ENCODE measurements at regions not wholly inside any gene's neighbourhood (a gene's known extent, or its start where the extent isn't known, plus 50 kb on each side); places are given as distances from the start of the nearest gene placed in this dataset.

DNA sequence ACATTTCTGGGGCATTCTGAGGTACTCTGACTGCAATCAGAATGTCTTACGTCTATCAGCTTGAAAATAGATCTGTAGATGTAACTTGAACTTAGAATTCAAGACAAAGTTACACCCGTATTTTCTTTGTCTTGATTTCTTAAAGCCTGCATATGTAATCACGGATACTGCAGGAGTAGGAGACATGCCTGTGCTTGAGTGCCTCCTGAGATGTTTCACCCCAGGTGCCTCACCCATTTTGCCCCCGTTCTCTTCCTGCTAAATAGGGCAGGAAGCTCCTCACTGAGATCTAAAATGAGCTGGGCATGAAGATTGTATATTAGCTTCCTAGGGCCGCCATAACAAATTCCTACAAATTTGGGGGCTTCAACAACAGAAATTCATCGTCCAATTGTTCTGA is 131.9 kb downstream of the RDH14 start:
- Mint-ChIP-seq H3K4me3 (no peak overlapping the region), H3K4me1 (no peaks in the 10 kb centered on the region), H3K36me3 (ENCODE audit: low read depth) (no peaks in the 10 kb centered on the region), H3K27ac (no peak overlapping the region), H3K27me3 (peaks cover 2% of the 10 kb centered on the region), H3K9me3 (no peaks in the 10 kb centered on the region)
- TF ChIP-seq, protein P1, sequence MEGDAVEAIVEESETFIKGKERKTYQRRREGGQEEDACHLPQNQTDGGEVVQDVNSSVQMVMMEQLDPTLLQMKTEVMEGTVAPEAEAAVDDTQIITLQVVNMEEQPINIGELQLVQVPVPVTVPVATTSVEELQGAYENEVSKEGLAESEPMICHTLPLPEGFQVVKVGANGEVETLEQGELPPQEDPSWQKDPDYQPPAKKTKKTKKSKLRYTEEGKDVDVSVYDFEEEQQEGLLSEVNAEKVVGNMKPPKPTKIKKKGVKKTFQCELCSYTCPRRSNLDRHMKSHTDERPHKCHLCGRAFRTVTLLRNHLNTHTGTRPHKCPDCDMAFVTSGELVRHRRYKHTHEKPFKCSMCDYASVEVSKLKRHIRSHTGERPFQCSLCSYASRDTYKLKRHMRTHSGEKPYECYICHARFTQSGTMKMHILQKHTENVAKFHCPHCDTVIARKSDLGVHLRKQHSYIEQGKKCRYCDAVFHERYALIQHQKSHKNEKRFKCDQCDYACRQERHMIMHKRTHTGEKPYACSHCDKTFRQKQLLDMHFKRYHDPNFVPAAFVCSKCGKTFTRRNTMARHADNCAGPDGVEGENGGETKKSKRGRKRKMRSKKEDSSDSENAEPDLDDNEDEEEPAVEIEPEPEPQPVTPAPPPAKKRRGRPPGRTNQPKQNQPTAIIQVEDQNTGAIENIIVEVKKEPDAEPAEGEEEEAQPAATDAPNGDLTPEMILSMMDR (IDR thresholded peaks at IDR 0.05) = no peak
- ChIA-PET CTCF (no interaction called here), POLR2A (no interaction called here)
- DNase-seq = no peak
- intact Hi-C loops (cut with micrococcal nuclease) = no loop called here
- ATAC-seq (ENCODE audit: low read depth) = no peak

DNA sequence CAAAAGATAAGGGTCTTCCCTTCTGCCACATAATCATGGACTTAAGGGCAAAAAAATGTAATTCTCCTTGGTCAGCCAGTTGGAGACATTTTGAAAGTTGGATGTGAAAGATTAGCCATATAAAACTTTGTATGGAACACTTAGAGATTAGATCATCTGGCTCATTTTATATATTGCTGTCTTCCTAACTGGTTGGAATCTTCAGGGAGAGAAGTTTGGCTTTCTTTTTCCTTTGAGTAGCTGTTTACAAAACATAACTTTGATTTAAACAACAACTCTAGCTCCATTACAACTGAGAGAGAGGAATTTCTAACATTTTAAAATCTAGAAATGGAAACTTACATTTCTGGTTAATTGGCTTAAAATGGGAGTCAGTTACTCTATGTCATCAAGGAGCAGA is 132.7 kb downstream of the RDH14 start:
- ATAC-seq (ENCODE audit: low read depth) (no peak), DNase-seq (no peak)
- Mint-ChIP-seq H3K9me3 (no peaks in the 10 kb centered on the region), H3K4me1 (no peaks in the 10 kb centered on the region), H3K4me3 (no peak overlapping the region), H3K36me3 (ENCODE audit: low read depth) (no peaks in the 10 kb centered on the region), H3K27ac (no peak overlapping the region), H3K27me3 (peaks cover 2% of the 10 kb centered on the region)
- TF ChIP-seq, protein P1 (IDR thresholded peaks at IDR 0.05) = no peak
- ChIA-PET CTCF (no interaction called here), POLR2A (no interaction called here)
- intact Hi-C loops (cut with micrococcal nuclease) = no loop called here

DNA sequence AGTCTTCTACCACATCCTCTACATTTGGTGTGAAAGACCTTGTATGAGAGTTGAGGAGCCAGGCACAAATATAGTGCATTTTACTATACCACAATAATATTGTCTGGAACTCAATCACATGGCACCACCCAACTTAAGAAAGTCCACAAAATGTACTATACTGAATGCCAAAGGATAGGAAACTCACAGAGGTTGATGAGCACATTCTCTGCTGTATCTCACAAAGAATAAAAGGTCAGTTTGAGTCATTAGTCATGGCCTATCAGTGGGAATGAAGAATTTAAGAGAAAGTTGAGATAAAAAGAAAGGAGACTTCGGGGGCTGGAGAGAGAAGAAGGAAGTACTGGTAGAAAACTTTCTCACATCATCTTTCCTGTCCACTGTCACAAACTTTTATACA is 134.3 kb downstream of the RDH14 start:
- TF ChIP-seq, protein P1 (IDR thresholded peaks at IDR 0.05) = no peak
- Mint-ChIP-seq H3K4me1 (no peaks in the 10 kb centered on the region), H3K27me3 (peaks cover 2% of the 10 kb centered on the region), H3K27ac (no peak overlapping the region), H3K36me3 (ENCODE audit: low read depth) (no peaks in the 10 kb centered on the region), H3K4me3 (no peak overlapping the region), H3K9me3 (no peaks in the 10 kb centered on the region)
- ChIA-PET CTCF (no interaction called here), POLR2A (no interaction called here)
- ATAC-seq (ENCODE audit: low read depth) = no peak
- no peak for DNase-seq
- intact Hi-C loops (cut with micrococcal nuclease) = no loop called here

DNA sequence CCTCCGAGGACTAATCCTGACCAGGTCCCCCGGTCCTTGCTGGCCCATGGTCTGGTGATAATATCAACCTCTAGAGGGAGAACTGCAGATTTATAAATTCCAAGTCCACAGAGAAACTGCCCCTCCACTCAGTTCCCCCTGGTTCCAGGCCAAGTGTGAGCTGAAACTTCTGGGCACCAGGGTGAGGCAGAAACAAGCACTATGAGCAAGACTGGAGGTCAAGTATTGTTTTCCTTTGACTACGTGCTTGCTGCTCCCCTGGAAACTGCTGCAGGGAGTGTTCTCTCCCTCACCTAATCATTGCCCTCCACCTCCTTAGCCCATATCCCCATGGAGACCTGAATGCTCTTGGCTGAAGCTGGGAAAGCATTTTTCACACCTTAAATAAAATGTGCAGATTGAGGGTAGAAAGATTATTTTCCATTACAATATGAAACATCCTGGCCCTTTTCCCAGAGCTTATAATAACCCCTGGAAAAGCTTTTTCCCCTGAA is 135.2 kb downstream of the RDH14 start:
- CTCF ChIA-PET = no interaction called here
- intact Hi-C loops (cut with micrococcal nuclease) = no loop called here
- ATAC-seq (ENCODE audit: low read depth) = no peak

DNA sequence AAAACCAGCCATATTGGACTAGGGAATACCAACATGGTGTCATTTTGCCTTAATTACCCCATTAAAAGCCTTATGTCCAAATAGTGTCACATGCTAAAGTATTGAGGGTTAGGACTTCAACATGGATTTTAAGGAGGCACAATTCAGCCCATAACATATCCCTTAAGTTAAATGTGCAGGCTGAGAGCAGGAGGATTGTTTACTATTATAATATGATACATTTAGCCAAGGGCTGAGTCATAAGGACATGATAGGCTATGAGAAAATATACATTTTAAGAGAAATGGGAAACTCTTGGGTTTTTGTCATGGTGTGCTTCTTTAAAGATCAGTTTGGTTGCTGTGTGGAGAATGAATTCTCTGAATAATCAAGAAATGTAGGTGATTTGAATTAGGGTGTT is 136.8 kb downstream of the RDH14 start:
- peaks cover 2% of the 10 kb centered on the region for H3K27me3 Mint-ChIP-seq

More for the DNA sequence above, 135.2 kb downstream of the RDH14 start:
- TF ChIP-seq, protein P1 (IDR thresholded peaks at IDR 0.05) = no peak
- no peak overlapping the region for H3K27ac Mint-ChIP-seq
- no peak for DNase-seq
- no peaks in the 10 kb centered on the region for H3K9me3 Mint-ChIP-seq
- H3K36me3 Mint-ChIP-seq (ENCODE audit: low read depth) = no peaks in the 10 kb centered on the region
- no peak overlapping the region for H3K4me3 Mint-ChIP-seq
- H3K4me1 Mint-ChIP-seq = no peaks in the 10 kb centered on the region
- POLR2A ChIA-PET = no interaction called here
- H3K27me3 Mint-ChIP-seq = peaks cover 2% of the 10 kb centered on the region

More for the DNA sequence above, 136.8 kb downstream of the RDH14 start:
- TF ChIP-seq, protein P1 (IDR thresholded peaks at IDR 0.05) = no peak
- H3K36me3 Mint-ChIP-seq (ENCODE audit: low read depth) = no peaks in the 10 kb centered on the region
- H3K4me1 Mint-ChIP-seq = no peaks in the 10 kb centered on the region
- intact Hi-C loops (cut with micrococcal nuclease) = no loop called here
- POLR2A ChIA-PET = no interaction called here
- no peaks in the 10 kb centered on the region for H3K9me3 Mint-ChIP-seq
- H3K27ac Mint-ChIP-seq = no peak overlapping the region
- ATAC-seq (ENCODE audit: low read depth) = no peak
- CTCF ChIA-PET = no interaction called here
- DNase-seq = no peak
- no peak overlapping the region for H3K4me3 Mint-ChIP-seq

Data from activated B cell treated with CpG ODN at 0.5 μM for 24 hours (primary cell).